ENCODE measurements at regions not wholly inside any gene's neighbourhood (a gene's known extent, or its start where the extent isn't known, plus 50 kb on each side); places are given as distances from the start of the nearest gene placed in this dataset.

DNA sequence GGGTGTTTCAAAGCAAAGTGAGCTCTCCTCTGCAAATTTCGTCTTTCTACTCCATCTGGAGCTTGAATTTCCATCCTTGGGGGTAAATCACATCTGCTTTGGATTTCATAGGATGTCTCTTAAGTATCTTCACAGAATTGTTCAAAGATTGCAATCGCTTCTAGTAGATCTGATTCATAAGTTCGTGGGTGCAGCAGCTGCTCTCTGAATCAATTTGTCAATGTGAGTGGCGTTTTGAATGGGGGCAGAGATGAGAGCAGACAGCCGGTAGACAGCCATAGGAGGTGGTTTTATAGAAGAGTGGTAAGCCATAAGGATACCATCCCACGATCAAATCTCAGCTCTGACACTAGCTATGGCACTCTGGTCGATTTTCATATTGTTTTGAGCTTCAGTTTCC, 146.0 kb upstream of the RPH3A start:
- TF ChIP-seq, protein P1, sequence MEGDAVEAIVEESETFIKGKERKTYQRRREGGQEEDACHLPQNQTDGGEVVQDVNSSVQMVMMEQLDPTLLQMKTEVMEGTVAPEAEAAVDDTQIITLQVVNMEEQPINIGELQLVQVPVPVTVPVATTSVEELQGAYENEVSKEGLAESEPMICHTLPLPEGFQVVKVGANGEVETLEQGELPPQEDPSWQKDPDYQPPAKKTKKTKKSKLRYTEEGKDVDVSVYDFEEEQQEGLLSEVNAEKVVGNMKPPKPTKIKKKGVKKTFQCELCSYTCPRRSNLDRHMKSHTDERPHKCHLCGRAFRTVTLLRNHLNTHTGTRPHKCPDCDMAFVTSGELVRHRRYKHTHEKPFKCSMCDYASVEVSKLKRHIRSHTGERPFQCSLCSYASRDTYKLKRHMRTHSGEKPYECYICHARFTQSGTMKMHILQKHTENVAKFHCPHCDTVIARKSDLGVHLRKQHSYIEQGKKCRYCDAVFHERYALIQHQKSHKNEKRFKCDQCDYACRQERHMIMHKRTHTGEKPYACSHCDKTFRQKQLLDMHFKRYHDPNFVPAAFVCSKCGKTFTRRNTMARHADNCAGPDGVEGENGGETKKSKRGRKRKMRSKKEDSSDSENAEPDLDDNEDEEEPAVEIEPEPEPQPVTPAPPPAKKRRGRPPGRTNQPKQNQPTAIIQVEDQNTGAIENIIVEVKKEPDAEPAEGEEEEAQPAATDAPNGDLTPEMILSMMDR (IDR thresholded peaks at IDR 0.05): no peak
- TF ChIP-seq POLR2A (IDR thresholded peaks at IDR 0.05): no peak
- DNase-seq (ENCODE audit: low spot score in 2 of 2): no peak
- intact Hi-C loops (cut with DNase I; ENCODE audit: low total_unique reads): no loop called here
- H3K4me3 ChIP-seq (ENCODE audit: low read depth, poor library complexity, severe bottlenecking): no peak overlapping the region
- WGBS, 2 donors: 55 to 57% methylated on average over 7 of the region's 7 CpGs

DNA sequence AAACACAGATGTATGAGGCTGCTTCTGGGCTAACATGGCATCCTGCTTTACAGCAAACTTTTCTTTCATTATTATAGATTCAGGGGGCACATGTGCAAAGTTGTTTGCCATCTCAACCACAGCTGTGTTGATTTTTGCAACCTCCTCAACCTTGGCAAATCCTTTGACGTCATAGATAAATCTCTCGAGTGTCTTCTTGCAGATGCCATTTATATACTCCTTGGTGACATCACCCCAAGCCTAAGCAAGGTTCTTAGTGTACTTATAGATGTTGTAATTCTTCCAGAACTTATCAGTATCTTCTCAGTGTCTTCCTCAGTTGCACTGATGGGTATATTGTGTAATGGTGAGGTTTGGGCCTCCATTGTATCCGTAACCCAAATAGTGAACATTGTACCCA, 135.4 kb upstream of the RPH3A start:
- H3K4me3 ChIP-seq (ENCODE audit: low read depth, poor library complexity, severe bottlenecking): no peak overlapping the region
- WGBS, 2 donors: 93 to 94% methylated on average over 3 of the region's 3 CpGs
- intact Hi-C loops (cut with DNase I; ENCODE audit: low total_unique reads): no loop called here
- no peak for TF ChIP-seq POLR2A (IDR thresholded peaks at IDR 0.05)
- TF ChIP-seq, protein P1 (IDR thresholded peaks at IDR 0.05): no peak
- no peak for DNase-seq (ENCODE audit: low spot score in 2 of 2)

DNA sequence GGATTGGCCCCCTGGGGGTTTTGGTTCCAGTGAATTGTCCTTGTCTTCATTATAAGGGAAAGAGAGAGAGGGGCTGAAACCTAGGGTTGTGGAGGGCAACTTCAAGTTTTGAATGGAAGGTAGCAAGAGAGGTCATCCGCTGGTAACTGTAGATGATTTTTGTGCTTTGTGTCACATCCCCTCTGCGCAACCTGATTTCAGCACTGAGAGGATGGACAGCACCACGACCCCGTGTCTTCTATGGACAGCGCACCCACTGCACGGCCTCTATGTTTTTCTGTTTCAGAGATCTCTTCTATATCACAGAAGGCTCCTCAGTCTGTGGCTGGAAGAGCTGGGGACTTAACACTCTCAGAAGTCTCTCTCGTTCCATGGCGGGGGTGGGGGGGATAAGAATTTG, 127.0 kb upstream of the RPH3A start:
- TF ChIP-seq, protein P1 (IDR thresholded peaks at IDR 0.05): no peak
- no peak for TF ChIP-seq POLR2A (IDR thresholded peaks at IDR 0.05)
- DNase-seq (ENCODE audit: low spot score in 2 of 2): no peak
- no peak overlapping the region for H3K4me3 ChIP-seq (ENCODE audit: low read depth, poor library complexity, severe bottlenecking)
- intact Hi-C loops (cut with DNase I; ENCODE audit: low total_unique reads): no loop called here
- 31 to 35% methylated on average over 8 of the region's 8 CpGs for WGBS, 2 donors

DNA sequence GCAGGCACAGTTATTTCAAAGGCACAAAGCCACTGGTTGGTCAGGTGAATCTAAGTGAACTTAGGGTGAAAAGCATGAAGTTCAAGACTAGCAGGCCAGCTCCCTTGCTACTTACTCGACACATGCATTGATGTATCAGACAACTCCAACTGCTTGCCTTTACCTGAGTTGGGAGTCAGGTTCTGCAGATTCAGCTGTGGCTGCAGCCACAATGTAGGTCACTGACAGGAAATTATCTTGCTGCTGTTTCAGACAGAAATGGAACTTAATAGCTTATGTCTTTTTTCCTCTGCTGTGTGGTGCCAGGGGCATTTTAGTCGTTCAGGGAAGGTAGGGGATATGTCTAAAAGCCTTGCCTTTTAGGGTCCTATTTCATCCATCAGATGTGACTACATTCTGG, 125.6 kb upstream of the RPH3A start:
- no peak for TF ChIP-seq POLR2A (IDR thresholded peaks at IDR 0.05)
- TF ChIP-seq, protein P1 (IDR thresholded peaks at IDR 0.05): no peak
- DNase-seq (ENCODE audit: low spot score in 2 of 2): no peak
- WGBS, 2 donors: 70 to 71% methylated on average over 2 of the region's 2 CpGs
- intact Hi-C loops (cut with DNase I; ENCODE audit: low total_unique reads): no loop called here
- no peak overlapping the region for H3K4me3 ChIP-seq (ENCODE audit: low read depth, poor library complexity, severe bottlenecking)

DNA sequence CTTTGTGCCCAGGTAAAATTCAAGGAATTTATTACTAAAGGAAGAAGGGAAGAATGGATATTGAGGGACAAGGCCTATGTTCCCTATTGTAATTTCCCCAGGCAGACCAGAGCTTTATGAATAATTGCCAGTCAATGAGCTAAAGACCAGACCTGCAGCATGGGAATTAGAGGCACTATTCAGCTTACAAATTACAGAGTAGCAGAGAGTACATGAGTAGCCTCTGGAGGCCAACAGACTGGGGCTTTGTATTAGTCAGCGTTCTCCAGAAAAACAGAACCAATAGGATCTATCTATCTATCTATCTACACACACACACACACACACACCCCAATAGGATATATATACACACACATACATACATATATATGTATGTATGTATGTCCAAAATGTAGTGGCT, 120.0 kb upstream of the RPH3A start:
- TF ChIP-seq, protein P1 (IDR thresholded peaks at IDR 0.05): no peak
- TF ChIP-seq POLR2A (IDR thresholded peaks at IDR 0.05): no peak
- WGBS, 2 donors: 68 to 81% methylated on average over 1 of the region's 1 CpG
- intact Hi-C loops (cut with DNase I; ENCODE audit: low total_unique reads): no loop called here
- DNase-seq (ENCODE audit: low spot score in 2 of 2): no peak
- H3K4me3 ChIP-seq (ENCODE audit: low read depth, poor library complexity, severe bottlenecking): no peak overlapping the region

DNA sequence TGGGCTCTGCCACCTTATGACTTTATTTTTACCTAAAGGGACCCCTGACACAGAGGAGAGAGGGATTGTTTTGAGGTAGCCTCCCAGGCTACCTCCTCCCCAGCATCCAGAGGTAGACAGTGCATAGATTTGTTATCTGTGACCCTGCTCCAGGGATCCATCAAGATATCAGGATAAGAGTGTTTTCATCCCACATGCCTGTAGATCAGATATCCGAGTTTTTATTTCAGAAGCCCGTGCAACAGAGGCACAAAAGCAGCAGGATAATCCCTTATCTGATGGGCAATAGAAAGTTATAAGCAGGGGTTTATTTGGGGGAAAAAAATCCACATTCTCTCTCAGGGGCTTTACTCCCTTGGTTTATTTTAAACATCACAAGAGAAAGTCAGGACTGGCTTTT, 117.0 kb upstream of the RPH3A start:
- 44 to 60% methylated on average over 2 of the region's 2 CpGs for WGBS, 2 donors
- intact Hi-C loops (cut with DNase I; ENCODE audit: low total_unique reads): no loop called here
- no peak overlapping the region for H3K4me3 ChIP-seq (ENCODE audit: low read depth, poor library complexity, severe bottlenecking)
- no peak for TF ChIP-seq POLR2A (IDR thresholded peaks at IDR 0.05)
- TF ChIP-seq, protein P1 (IDR thresholded peaks at IDR 0.05): no peak
- no peak for DNase-seq (ENCODE audit: low spot score in 2 of 2)
